Lung (tissue), 11 donors: ENCODE measurements at regions not wholly inside any gene's neighbourhood (a gene's known extent, or its start where the extent isn't known, plus 50 kb on each side); places are given as distances from the start of the nearest gene placed in this dataset.

Experiments
- ATAC-seq: fragments of 200-7000 bp; cut with Tn5 transposase; one replicate; pipeline ENCODE4 v1.9.1; 2020; ENCODE audit warnings: moderate number of reproducible peaks; ENCODE audit not compliant: insufficient read depth, low FRiP score
- DNase-seq, 3 donors: peaks; one replicate each; pipeline ENCODE4 v3.0.0-alpha.2; 2013 to 2017
- H3K27ac ChIP-seq, 2 donors: one replicate each; pipeline ENCODE4 v1.5.1; 2013; ENCODE audit warnings: mild to moderate bottlenecking in 2 of 2, moderate library complexity in 2 of 2, control low read depth in 1 of 2, inconsistent platforms in 1 of 2, low read depth in 1 of 2, low read length in 1 of 2
- H3K27me3 ChIP-seq, 3 donors: one replicate each; pipeline ENCODE4 v1.5.1; 2013; ENCODE audit warnings: low read length in 2 of 3; ENCODE audit not compliant: control insufficient read depth in 3 of 3, insufficient read depth in 3 of 3
- H3K36me3 ChIP-seq, 4 donors: one replicate each; pipeline ENCODE4 v1.5.1; 2013; ENCODE audit warnings: low read length in 4 of 4, mild to moderate bottlenecking in 1 of 4, moderate library complexity in 1 of 4; ENCODE audit not compliant: control insufficient read depth in 4 of 4, insufficient read depth in 4 of 4
- H3K4me1 ChIP-seq, 5 donors: one replicate each; pipeline ENCODE4 v1.5.1; 2013; ENCODE audit warnings: low read length in 5 of 5, mild to moderate bottlenecking in 2 of 5, moderate library complexity in 1 of 5; ENCODE audit not compliant: control insufficient read depth in 5 of 5, insufficient read depth in 5 of 5
- H3K4me3 ChIP-seq: one replicate; pipeline ENCODE4 v1.5.1; 2013; ENCODE audit warnings: mild to moderate bottlenecking, control low read depth, moderate library complexity
- H3K9ac ChIP-seq, 2 donors: one replicate each; pipeline ENCODE4 v1.5.1; 2013; ENCODE audit warnings: low read length in 2 of 2, control low read depth in 1 of 2; ENCODE audit not compliant: insufficient read depth in 1 of 2
- H3K9me3 ChIP-seq, 4 donors: one replicate each; pipeline ENCODE4 v1.5.1; 2013; ENCODE audit warnings: low read length in 3 of 4, mild to moderate bottlenecking in 1 of 4, moderate library complexity in 1 of 4; ENCODE audit not compliant: control insufficient read depth in 4 of 4, insufficient read depth in 3 of 4
- CTCF ChIP-seq: IDR thresholded peaks from 2 replicates; pipeline ENCODE4 v1.5.1; 2012; ENCODE audit warnings: mild to moderate bottlenecking; ENCODE audit errors: control extremely low read depth, extremely low read depth
- WGBS, 2 donors: extraction: QIAGEN DNeasy Blood & Tissue Kit; methylation state at CpG; one replicate each; pipeline ENCODE4 v1.1.7; 2013; 5-methylcytosine and 5-hydroxymethylcytosine counted together
- donor health status: control.
- donor health status: control.
- donor health status: Bipolar disorder and iron deficiency.
- donor health status: healthy.
- donor health status: DM: yes; HTN: yes; CAD: no.

- H3K9me3 ChIP-seq = peaks cover 0 to 2% (median 0%) of the 10 kb centered on the region in 4 donors
- H3K27me3 ChIP-seq = peaks cover 0 to 4% (median 0%) of the 10 kb centered on the region in 3 donors
- H3K4me3 ChIP-seq = no peak overlapping the region
- TF ChIP-seq CTCF = no peak
- H3K9ac ChIP-seq = no peak overlapping the region
- H3K4me1 ChIP-seq = no peaks in the 10 kb centered on the region
- H3K36me3 ChIP-seq = no peaks in the 10 kb centered on the region
- 65 to 80% methylated on average over 4 of the region's 4 CpGs for WGBS, 2 donors
- ATAC-seq (no peak), DNase-seq (no peak)
- H3K27ac ChIP-seq = no peak overlapping the region
Measured at GRCh38 chr2:106596844-106597243, 109.7 kb downstream of the CD8B2 start.

- ATAC-seq = no peak
Measured at GRCh38 chr2:106599540-106599939, 112.4 kb downstream of the CD8B2 start.

GRCh38 chr2:106602042-106602441, 114.9 kb downstream of the CD8B2 start:
- no peak overlapping the region for H3K9ac ChIP-seq
- H3K4me1 ChIP-seq = no peaks in the 10 kb centered on the region
- ATAC-seq = no peak
- H3K27ac ChIP-seq = no peak overlapping the region
- no peak for DNase-seq
- 88 to 94% methylated on average over 4 of the region's 4 CpGs for WGBS, 2 donors
- no peaks in the 10 kb centered on the region for H3K9me3 ChIP-seq
- H3K4me3 ChIP-seq = no peak overlapping the region
- H3K36me3 ChIP-seq = no peaks in the 10 kb centered on the region
- TF ChIP-seq CTCF = no peak
- peaks cover 0 to 4% (median 0%) of the 10 kb centered on the region in 3 donors for H3K27me3 ChIP-seq

More at GRCh38 chr2:106599540-106599939, 112.4 kb downstream of the CD8B2 start:
- H3K4me3 ChIP-seq = no peak overlapping the region
- WGBS, 2 donors = 91 to 96% methylated on average over 3 of the region's 3 CpGs
- peaks cover 0 to 4% (median 0%) of the 10 kb centered on the region in 3 donors for H3K27me3 ChIP-seq
- TF ChIP-seq CTCF = no peak
- no peaks in the 10 kb centered on the region for H3K9me3 ChIP-seq
- no peak for DNase-seq
- H3K9ac ChIP-seq = no peak overlapping the region
- no peaks in the 10 kb centered on the region for H3K4me1 ChIP-seq
- no peak overlapping the region for H3K27ac ChIP-seq
- H3K36me3 ChIP-seq = no peaks in the 10 kb centered on the region

GRCh38 chr2:106606652-106607051, 119.5 kb downstream of the CD8B2 start:
- ATAC-seq (no peak), DNase-seq (no peak)
- no peak overlapping the region for H3K4me3 ChIP-seq
- TF ChIP-seq CTCF = no peak
- H3K9me3 ChIP-seq = peaks cover 0 to 3% (median 0%) of the 10 kb centered on the region in 4 donors
- no peaks in the 10 kb centered on the region for H3K36me3 ChIP-seq
- no peak overlapping the region for H3K27ac ChIP-seq
- no peak overlapping the region for H3K9ac ChIP-seq
- WGBS, 2 donors = 76 to 89% methylated on average over 3 of the region's 3 CpGs
- H3K4me1 ChIP-seq = no peaks in the 10 kb centered on the region
- H3K27me3 ChIP-seq = no peaks in the 10 kb centered on the region
